OCI-LY7 (cell line): ENCODE measurements at regions not wholly inside any gene's neighbourhood (a gene's known extent, or its start where the extent isn't known, plus 50 kb on each side); places are given as distances from the start of the nearest gene placed in this dataset.

Source experiments
- CTCF ChIP-seq: fragments of 200-600 bp; sonication (generic); conservative IDR thresholded peaks from 2 replicates; pipeline ENCODE4 v1.5.1; 2014; ENCODE audit warnings: mild to moderate bottlenecking, antibody characterized with exemption, low read length, moderate library complexity, mixed read lengths
- EZH2phosphoT487 ChIP-seq: fragments of 200-600 bp; sonication (generic); IDR thresholded peaks from 2 replicates; pipeline ENCODE4 v1.6.1; 2018; ENCODE audit warnings: low read depth, borderline replicate concordance, mild to moderate bottlenecking, mixed run types, antibody characterized with exemption, low read length, moderate library complexity, mixed read lengths

GRCh38 chr6:130598021-130598989 is 228.9 kb upstream of the SMLR1 start:
- no peak for TF ChIP-seq CTCF
- no peak for TF ChIP-seq EZH2phosphoT487
